ENCODE measurements at regions not wholly inside any gene's neighbourhood (a gene's known extent, or its start where the extent isn't known, plus 50 kb on each side); places are given as distances from the start of the nearest gene placed in this dataset.

DNA sequence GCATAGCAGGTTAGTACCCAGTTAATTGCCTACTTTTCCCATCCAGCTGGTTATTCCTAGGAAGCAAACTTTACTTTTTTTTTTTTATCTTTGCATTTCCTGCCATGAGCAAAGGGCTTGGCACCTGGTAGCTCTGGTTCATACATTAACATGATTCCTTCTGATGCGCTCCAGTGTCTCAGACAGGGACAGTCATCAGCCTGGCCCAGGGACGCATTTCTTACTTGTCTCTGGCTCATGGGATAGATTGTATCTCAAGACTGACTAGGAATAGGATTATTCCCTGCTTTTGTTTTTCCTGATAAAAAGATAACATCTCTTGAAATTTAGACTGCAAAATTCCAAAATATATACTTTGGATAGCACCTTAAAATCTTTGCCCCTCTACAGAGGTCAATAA lies 571.5 kb upstream of the TENM3 start:
- TF ChIP-seq, protein P1, sequence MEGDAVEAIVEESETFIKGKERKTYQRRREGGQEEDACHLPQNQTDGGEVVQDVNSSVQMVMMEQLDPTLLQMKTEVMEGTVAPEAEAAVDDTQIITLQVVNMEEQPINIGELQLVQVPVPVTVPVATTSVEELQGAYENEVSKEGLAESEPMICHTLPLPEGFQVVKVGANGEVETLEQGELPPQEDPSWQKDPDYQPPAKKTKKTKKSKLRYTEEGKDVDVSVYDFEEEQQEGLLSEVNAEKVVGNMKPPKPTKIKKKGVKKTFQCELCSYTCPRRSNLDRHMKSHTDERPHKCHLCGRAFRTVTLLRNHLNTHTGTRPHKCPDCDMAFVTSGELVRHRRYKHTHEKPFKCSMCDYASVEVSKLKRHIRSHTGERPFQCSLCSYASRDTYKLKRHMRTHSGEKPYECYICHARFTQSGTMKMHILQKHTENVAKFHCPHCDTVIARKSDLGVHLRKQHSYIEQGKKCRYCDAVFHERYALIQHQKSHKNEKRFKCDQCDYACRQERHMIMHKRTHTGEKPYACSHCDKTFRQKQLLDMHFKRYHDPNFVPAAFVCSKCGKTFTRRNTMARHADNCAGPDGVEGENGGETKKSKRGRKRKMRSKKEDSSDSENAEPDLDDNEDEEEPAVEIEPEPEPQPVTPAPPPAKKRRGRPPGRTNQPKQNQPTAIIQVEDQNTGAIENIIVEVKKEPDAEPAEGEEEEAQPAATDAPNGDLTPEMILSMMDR (IDR thresholded peaks at IDR 0.05; ENCODE audit: low read length) = no peak
- no peak for TF ChIP-seq EZH2 (optimal IDR thresholded peaks at IDR 0.05; ENCODE audit: low read depth, low read length)

Data from MM.1S (cell line).